COLO668 (cell line): ENCODE measurements at regions not wholly inside any gene's neighbourhood (a gene's known extent, or its start where the extent isn't known, plus 50 kb on each side); places are given as distances from the start of the nearest gene placed in this dataset.
"Not testable (repeated sequence)": the region's sequence is repeated elsewhere in the genome, so short reads cannot be mapped to it uniquely, and the experiment has no call there.

ENCODE experiments used
- DNase-seq: peaks from one replicate; lab custom pipeline; 2025; ENCODE audit not compliant: unreplicated experiment; lab: John Stamatoyannopoulos, UW

- no peak for DNase-seq
These were observed 996.0 kb upstream of the ARRDC3 start for GRCh38 chr5:92378966-92379611.

GRCh38 chr5:92374859-92375258 lies 991.7 kb upstream of the ARRDC3 start:
- no peak for DNase-seq

- no peak for DNase-seq
These were observed 989.6 kb upstream of the ARRDC3 start for GRCh38 chr5:92372766-92373165.

- DNase-seq, result no peak
These were observed 988.7 kb upstream of the ARRDC3 start for GRCh38 chr5:92371889-92372235.

- no peak for DNase-seq
These were observed 988.2 kb upstream of the ARRDC3 start for GRCh38 chr5:92371171-92371888.

- no peak for DNase-seq
These were observed 986.9 kb upstream of the ARRDC3 start for GRCh38 chr5:92370032-92370431.

- DNase-seq, result no peak
These were observed 986.5 kb upstream of the ARRDC3 start for GRCh38 chr5:92369587-92369986.

GRCh38 chr5:92364986-92365550 lies 982.0 kb upstream of the ARRDC3 start:
- DNase-seq, result no peak

- no peak for DNase-seq
These were observed 970.3 kb upstream of the ARRDC3 start for GRCh38 chr5:92353107-92354030.

GRCh38 chr5:92337772-92338234 lies 954.7 kb upstream of the ARRDC3 start:
- DNase-seq, result no peak

GRCh38 chr5:92332039-92332438 lies 948.9 kb upstream of the ARRDC3 start:
- no peak for DNase-seq

- no peak for DNase-seq
These were observed 947.2 kb upstream of the ARRDC3 start for GRCh38 chr5:92330365-92330764.

GRCh38 chr5:92329759-92330158 lies 946.6 kb upstream of the ARRDC3 start:
- no peak for DNase-seq

GRCh38 chr5:92328584-92329259 lies 945.6 kb upstream of the ARRDC3 start:
- DNase-seq, result no peak

GRCh38 chr5:92320446-92320845 lies 937.3 kb upstream of the ARRDC3 start:
- no peak for DNase-seq

- no peak for DNase-seq
These were observed 930.3 kb upstream of the ARRDC3 start for GRCh38 chr5:92313385-92313784.

- no peak for DNase-seq
These were observed 926.3 kb upstream of the ARRDC3 start for GRCh38 chr5:92309336-92309991.

- no peak for DNase-seq
These were observed 925.6 kb upstream of the ARRDC3 start for GRCh38 chr5:92308679-92309078.

GRCh38 chr5:92302356-92302755 lies 919.2 kb upstream of the ARRDC3 start:
- not testable (repeated sequence) for DNase-seq

- DNase-seq, result no peak
These were observed 900.4 kb upstream of the ARRDC3 start for GRCh38 chr5:92283521-92283920.
